Loucy (cell line): ENCODE measurements at regions not wholly inside any gene's neighbourhood (a gene's known extent, or its start where the extent isn't known, plus 50 kb on each side); places are given as distances from the start of the nearest gene placed in this dataset.

Source experiments
- H2AFZ ChIP-seq: fragments of 200-600 bp; sonication (generic); 2 replicates; pipeline ENCODE4 v1.6.0; 2016; ENCODE audit warnings: antibody characterized with exemption, mild to moderate bottlenecking, low read length, moderate library complexity
- H3F3A ChIP-seq: fragments of 200-600 bp; 2 replicates; pipeline ENCODE4 v1.6.0; 2016; ENCODE audit warnings: antibody characterized with exemption, low read depth, mild to moderate bottlenecking
- H3K27me3 ChIP-seq: fragments of 200-600 bp; sonication (generic); 2 replicates; pipeline ENCODE4 v1.6.1; 2014; ENCODE audit warnings: low read length, mild to moderate bottlenecking; ENCODE audit not compliant: insufficient read depth, poor library complexity, severe bottlenecking
- H3K36me3 ChIP-seq: fragments of 200-600 bp; sonication (generic); 2 replicates; pipeline ENCODE4 v1.6.1; 2016; ENCODE audit warnings: low read length; ENCODE audit not compliant: insufficient read depth
- H3K4me1 ChIP-seq: fragments of 200-600 bp; sonication (generic); 2 replicates; pipeline ENCODE4 v1.5.1; 2014; ENCODE audit warnings: low read length, mild to moderate bottlenecking; ENCODE audit not compliant: insufficient read depth, poor library complexity, severe bottlenecking
- H3K4me2 ChIP-seq: fragments of 200-600 bp; sonication (generic); 2 replicates; pipeline ENCODE4 v1.6.0; 2014; ENCODE audit warnings: antibody characterized with exemption, low read length, low read depth, mild to moderate bottlenecking; ENCODE audit not compliant: poor library complexity, severe bottlenecking
- H3K4me3 ChIP-seq: fragments of 200-600 bp; sonication (generic); 2 replicates; pipeline ENCODE4 v1.5.1; 2014; ENCODE audit warnings: low read length, mild to moderate bottlenecking, mixed read lengths; ENCODE audit not compliant: poor library complexity, severe bottlenecking
- H3K79me2 ChIP-seq: fragments of 200-600 bp; sonication (generic); 2 replicates; pipeline ENCODE4 v1.6.1; 2014; ENCODE audit warnings: low read length; ENCODE audit not compliant: insufficient read depth
- H3K9ac ChIP-seq: fragments of 200-600 bp; sonication (generic); 2 replicates; pipeline ENCODE4 v1.6.0; 2014; ENCODE audit warnings: mild to moderate bottlenecking, low read depth, low read length, moderate library complexity; ENCODE audit not compliant: poor library complexity, severe bottlenecking
- H3K9me2 ChIP-seq: fragments of 200-600 bp; sonication (generic); replicated peaks from 2 replicates; pipeline ENCODE4 v1.6.1; 2016; ENCODE audit warnings: low read depth, low read length, mixed read lengths
- H3K9me3 ChIP-seq: fragments of 200-600 bp; sonication (generic); 2 replicates; pipeline ENCODE4 v1.6.1; 2014; ENCODE audit warnings: mild to moderate bottlenecking, antibody characterized with exemption, low read length, low read depth; ENCODE audit not compliant: insufficient read depth
- H4K20me1 ChIP-seq: fragments of 200-600 bp; sonication (generic); 2 replicates; pipeline ENCODE4 v1.6.0; 2014; ENCODE audit warnings: antibody characterized with exemption, low read length, mild to moderate bottlenecking; ENCODE audit not compliant: insufficient read depth, poor library complexity, severe bottlenecking
- EZH2phosphoT487 ChIP-seq: fragments of 200-600 bp; IDR thresholded peaks from 2 replicates; pipeline ENCODE4 v1.6.1; 2018; ENCODE audit warnings: antibody characterized with exemption, mild to moderate bottlenecking, moderate library complexity, borderline replicate concordance
- TF ChIP-seq, protein P1 (sequence below): fragments of 200-600 bp; sonication (generic); conservative IDR thresholded peaks from 2 replicates; pipeline ENCODE4 v1.5.1; 2014; ENCODE audit warnings: mild to moderate bottlenecking, antibody characterized with exemption, low read length

DNA sequence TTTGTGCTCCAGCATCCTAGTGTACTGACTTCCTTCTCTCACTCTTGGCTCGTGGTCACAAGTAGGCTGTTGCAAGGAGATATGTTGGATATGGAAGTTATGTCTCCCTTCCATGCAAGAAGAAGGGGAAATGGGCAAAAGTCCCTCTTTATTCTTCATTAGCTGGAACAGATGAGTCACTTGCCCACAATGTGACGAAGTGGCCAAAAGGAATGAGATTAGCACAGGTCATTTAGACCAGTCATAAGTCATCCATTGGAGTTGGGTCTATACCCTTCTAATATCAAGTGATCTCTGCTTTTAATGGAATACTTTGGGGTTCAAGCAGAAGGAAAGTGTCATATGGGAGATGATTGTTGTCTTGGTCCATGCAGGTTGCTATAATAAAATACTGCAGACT is 91.2 kb upstream of the NGF start:
- no peak for TF ChIP-seq EZH2phosphoT487
- TF ChIP-seq, protein P1, sequence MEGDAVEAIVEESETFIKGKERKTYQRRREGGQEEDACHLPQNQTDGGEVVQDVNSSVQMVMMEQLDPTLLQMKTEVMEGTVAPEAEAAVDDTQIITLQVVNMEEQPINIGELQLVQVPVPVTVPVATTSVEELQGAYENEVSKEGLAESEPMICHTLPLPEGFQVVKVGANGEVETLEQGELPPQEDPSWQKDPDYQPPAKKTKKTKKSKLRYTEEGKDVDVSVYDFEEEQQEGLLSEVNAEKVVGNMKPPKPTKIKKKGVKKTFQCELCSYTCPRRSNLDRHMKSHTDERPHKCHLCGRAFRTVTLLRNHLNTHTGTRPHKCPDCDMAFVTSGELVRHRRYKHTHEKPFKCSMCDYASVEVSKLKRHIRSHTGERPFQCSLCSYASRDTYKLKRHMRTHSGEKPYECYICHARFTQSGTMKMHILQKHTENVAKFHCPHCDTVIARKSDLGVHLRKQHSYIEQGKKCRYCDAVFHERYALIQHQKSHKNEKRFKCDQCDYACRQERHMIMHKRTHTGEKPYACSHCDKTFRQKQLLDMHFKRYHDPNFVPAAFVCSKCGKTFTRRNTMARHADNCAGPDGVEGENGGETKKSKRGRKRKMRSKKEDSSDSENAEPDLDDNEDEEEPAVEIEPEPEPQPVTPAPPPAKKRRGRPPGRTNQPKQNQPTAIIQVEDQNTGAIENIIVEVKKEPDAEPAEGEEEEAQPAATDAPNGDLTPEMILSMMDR: no peak

DNA sequence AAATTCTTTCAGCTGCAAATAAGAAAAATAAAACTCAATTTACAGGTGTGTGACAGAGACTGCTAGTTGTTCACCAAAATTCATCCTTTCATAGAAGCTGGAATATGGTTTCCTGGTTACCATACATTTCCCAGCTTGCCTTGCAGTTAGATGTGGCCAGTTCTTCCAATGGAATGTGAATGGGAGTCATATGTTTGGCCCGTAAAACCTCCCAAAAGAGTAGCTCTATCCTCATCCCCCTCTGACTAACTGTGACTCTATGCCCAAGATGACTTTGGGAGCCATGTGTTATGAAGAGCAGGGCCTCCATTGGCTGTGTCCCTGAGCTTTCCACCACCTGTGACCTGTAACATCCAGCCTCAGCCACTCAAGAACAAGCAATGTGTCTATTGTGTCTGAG is 90.6 kb upstream of the NGF start:
- H3K4me3 ChIP-seq: no peak overlapping the region
- no peak overlapping the region for H2AFZ ChIP-seq
- H4K20me1 ChIP-seq: no peaks in the 10 kb centered on the region
- TF ChIP-seq, protein P1: no peak
- no peak for TF ChIP-seq EZH2phosphoT487
- no peaks in the 10 kb centered on the region for H3K9me3 ChIP-seq
- no peak overlapping the region for H3K9ac ChIP-seq
- peaks cover 26% of the 10 kb centered on the region for H3K4me1 ChIP-seq
- no peaks in the 10 kb centered on the region for H3K27me3 ChIP-seq
- H3F3A ChIP-seq: no peaks in the 10 kb centered on the region
- H3K9me2 ChIP-seq: no peaks in the 10 kb centered on the region
- H3K4me2 ChIP-seq: no peak overlapping the region
- H3K36me3 ChIP-seq: no peaks in the 10 kb centered on the region
- H3K79me2 ChIP-seq: no peaks in the 10 kb centered on the region

More for the DNA sequence above, 91.2 kb upstream of the NGF start:
- no peaks in the 10 kb centered on the region for H3F3A ChIP-seq
- no peaks in the 10 kb centered on the region for H3K79me2 ChIP-seq
- no peak overlapping the region for H3K4me2 ChIP-seq
- no peaks in the 10 kb centered on the region for H3K27me3 ChIP-seq
- H3K9me3 ChIP-seq: no peaks in the 10 kb centered on the region
- H2AFZ ChIP-seq: no peak overlapping the region
- H3K4me3 ChIP-seq: no peak overlapping the region
- no peaks in the 10 kb centered on the region for H3K36me3 ChIP-seq
- peaks cover 26% of the 10 kb centered on the region for H3K4me1 ChIP-seq
- no peaks in the 10 kb centered on the region for H4K20me1 ChIP-seq
- no peaks in the 10 kb centered on the region for H3K9me2 ChIP-seq
- H3K9ac ChIP-seq: no peak overlapping the region

DNA sequence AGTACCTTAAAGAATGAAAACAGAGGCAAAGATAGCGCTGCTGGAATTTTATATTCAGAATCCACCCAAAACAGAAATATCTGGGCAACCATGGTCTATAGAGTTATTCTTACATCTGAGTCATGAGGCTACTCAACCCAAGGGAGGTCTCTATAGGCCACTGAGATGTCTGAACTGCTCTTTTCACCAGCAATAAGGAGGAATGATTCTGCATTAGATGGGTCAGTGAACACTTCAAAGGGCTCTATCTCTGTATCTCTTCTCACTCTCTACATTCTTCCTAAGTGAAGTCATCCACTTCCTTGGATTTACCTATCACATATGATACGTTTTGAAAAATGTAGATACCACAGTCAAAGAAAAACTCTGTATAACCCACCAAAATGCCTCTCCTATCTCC is 90.2 kb upstream of the NGF start:
- no peaks in the 10 kb centered on the region for H3K9me3 ChIP-seq
- no peaks in the 10 kb centered on the region for H3K36me3 ChIP-seq
- H3K9me2 ChIP-seq: no peaks in the 10 kb centered on the region
- no peaks in the 10 kb centered on the region for H3K27me3 ChIP-seq
- no peaks in the 10 kb centered on the region for H3F3A ChIP-seq
- H3K4me1 ChIP-seq: peaks cover 26% of the 10 kb centered on the region
- H2AFZ ChIP-seq: no peak overlapping the region
- H3K4me3 ChIP-seq: no peak overlapping the region
- no peaks in the 10 kb centered on the region for H4K20me1 ChIP-seq
- no peak for TF ChIP-seq EZH2phosphoT487
- TF ChIP-seq, protein P1: no peak
- no peak overlapping the region for H3K9ac ChIP-seq
- no peaks in the 10 kb centered on the region for H3K79me2 ChIP-seq
- no peak overlapping the region for H3K4me2 ChIP-seq
